Activated T-helper 1 cell treated with anti-CD3 and anti-CD28 coated beads, Interleukin-12 subunit alpha, Interleukin-12 subunit beta, Interleukin-2, Interleukin-4 antibody, amounts not matched to agents 30 ng/mL and 10 ng/mL and 1 ng/mL, durations not matched to agents 14 hours and 24 hours and 36 hours (primary cell): ENCODE measurements at regions not wholly inside any gene's neighbourhood (a gene's known extent, or its start where the extent isn't known, plus 50 kb on each side); places are given as distances from the start of the nearest gene placed in this dataset.

Source experiments
- DNase-seq: peaks from one replicate; pipeline ENCODE4 v3.0.0; 2021; ENCODE audit warnings: low spot score
- H3K27ac Mint-ChIP-seq: one replicate; pipeline ENCODE4 v1.8.0; 2021; ENCODE audit warnings: mild to moderate bottlenecking, mixed read lengths
- H3K27me3 Mint-ChIP-seq: one replicate; pipeline ENCODE4 v1.8.0; 2022; ENCODE audit warnings: mild to moderate bottlenecking, moderate library complexity, mixed read lengths; ENCODE audit not compliant: insufficient read depth
- H3K36me3 Mint-ChIP-seq: one replicate; pipeline ENCODE4 v1.8.0; 2021; ENCODE audit warnings: low read depth, mixed read lengths
- H3K4me1 Mint-ChIP-seq: one replicate; pipeline ENCODE4 v1.8.0; 2021; ENCODE audit warnings: low read depth, mixed read lengths
- H3K4me3 Mint-ChIP-seq: one replicate; pipeline ENCODE4 v1.8.0; 2021; ENCODE audit warnings: mild to moderate bottlenecking, moderate library complexity, mixed read lengths
- H3K9me3 Mint-ChIP-seq: one replicate; pipeline ENCODE4 v1.8.0; 2021; ENCODE audit warnings: mixed read lengths
- intact Hi-C: fragments of 100-400 bp; cut with micrococcal nuclease; formaldehyde crosslinking; loops from one replicate; pipeline ENCODE4 v1.15.1; 2024

DNA sequence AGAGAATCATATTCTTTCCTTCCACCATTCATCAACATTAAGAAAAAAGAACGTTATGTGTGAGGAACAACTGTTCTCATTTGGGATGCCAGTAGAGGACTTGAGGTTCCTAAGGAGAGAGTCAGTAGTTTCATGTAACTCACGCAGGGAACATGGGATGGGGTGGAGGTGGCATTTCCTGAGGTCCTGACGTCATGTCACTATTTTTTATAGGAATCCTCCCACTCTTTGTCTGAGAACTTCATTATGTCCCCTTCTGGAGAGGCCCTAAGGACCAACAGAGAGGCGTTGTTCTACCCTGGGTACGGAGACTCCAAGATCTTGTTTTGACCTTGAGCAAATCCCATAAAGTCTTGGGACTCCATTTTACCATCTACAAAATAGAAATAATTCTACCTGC is 211.7 kb upstream of the SOX9 start:
- intact Hi-C loops = loop anchor here (10.0 kb wide), 1 partner anchor 124 kb away; no protein-coding TSS in a partner anchor

DNA sequence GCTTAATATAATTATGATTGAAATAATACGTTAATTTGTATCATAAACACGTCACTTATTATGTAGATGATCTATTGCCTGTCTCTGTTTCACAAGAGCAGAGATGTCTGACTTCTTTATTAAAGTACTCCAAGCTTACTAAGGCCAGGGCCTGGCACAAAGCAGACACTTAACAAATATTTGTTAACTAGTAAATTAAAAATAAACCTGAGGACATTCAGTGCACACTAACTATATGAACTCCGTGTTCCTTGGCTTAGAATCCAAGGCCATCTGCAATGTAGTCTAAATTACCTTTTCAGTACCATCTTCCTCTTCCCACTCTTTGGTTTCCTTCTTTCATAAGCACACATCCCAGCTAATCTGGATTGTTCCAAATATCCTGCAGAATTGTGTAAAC is 210.8 kb upstream of the SOX9 start:
- Mint-ChIP-seq H3K36me3 (no peaks in the 10 kb centered on the region), H3K4me3 (no peak overlapping the region), H3K27ac (no peak overlapping the region), H3K27me3 (no peaks in the 10 kb centered on the region), H3K9me3 (no peaks in the 10 kb centered on the region), H3K4me1 (no peaks in the 10 kb centered on the region)
- intact Hi-C loops = no loop called here
- DNase-seq = no peak

More for the DNA sequence above, 211.7 kb upstream of the SOX9 start:
- Mint-ChIP-seq H3K36me3 (no peaks in the 10 kb centered on the region), H3K27ac (no peak overlapping the region), H3K4me3 (no peak overlapping the region), H3K9me3 (no peaks in the 10 kb centered on the region), H3K4me1 (no peaks in the 10 kb centered on the region), H3K27me3 (no peaks in the 10 kb centered on the region)
- no peak for DNase-seq

DNA sequence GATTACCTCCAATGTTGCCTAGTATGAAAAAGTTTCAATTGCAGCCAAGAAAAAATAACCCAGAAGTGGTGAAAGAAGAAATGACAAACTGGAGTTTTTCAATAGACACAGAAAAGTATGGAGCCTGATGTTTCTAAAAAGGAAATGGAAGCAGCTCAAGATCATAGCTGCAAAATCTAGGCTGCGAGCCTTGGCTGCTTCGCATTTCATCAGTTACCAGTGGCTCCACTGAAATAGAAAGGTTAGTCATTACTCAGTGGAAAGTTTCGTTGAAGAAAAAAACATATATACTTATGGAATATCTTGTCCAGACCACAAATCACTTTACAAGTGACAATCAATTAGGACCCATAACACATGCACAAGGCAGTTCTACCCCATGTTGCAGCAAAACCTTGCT is 206.8 kb upstream of the SOX9 start:
- Mint-ChIP-seq H3K27ac (no peak overlapping the region), H3K4me3 (no peak overlapping the region), H3K9me3 (peaks cover 4% of the 10 kb centered on the region), H3K36me3 (no peaks in the 10 kb centered on the region), H3K4me1 (no peaks in the 10 kb centered on the region), H3K27me3 (no peaks in the 10 kb centered on the region)
- intact Hi-C loops = no loop called here
- no peak for DNase-seq

- Mint-ChIP-seq H3K27me3 (no peaks in the 10 kb centered on the region), H3K4me3 (no peak overlapping the region), H3K4me1 (no peaks in the 10 kb centered on the region), H3K36me3 (no peaks in the 10 kb centered on the region), H3K9me3 (peaks cover 8% of the 10 kb centered on the region), H3K27ac (no peak overlapping the region)
- no peak for DNase-seq
- intact Hi-C loops = no loop called here
Observed at GRCh38 chr17:71914812-71915211, 206.0 kb upstream of the SOX9 start.

DNA sequence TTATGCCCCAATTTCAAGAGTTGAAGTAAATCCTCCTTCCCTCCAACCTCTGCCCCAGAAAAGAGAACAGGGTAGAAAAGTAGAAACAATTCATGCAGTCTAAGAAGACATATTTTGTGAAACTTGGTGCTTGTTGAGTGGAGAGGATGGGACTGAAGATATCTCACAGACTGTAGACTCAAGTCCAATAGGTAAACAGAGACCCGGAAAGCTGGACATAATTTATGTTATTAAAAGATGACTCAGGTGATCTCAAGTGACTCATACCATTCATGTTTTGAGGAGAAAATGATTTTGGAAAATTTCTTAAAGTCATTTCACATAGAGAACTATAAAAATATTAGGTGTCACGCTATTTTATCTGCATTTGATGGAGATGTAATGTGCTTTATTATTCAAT is 203.1 kb upstream of the SOX9 start:
- peaks cover 12% of the 10 kb centered on the region for H3K9me3 Mint-ChIP-seq
- no peaks in the 10 kb centered on the region for H3K27me3 Mint-ChIP-seq
- H3K27ac Mint-ChIP-seq = no peak overlapping the region
- intact Hi-C loops = no loop called here
- no peak overlapping the region for H3K4me3 Mint-ChIP-seq
- DNase-seq = no peak
- H3K4me1 Mint-ChIP-seq = no peaks in the 10 kb centered on the region
- H3K36me3 Mint-ChIP-seq = no peaks in the 10 kb centered on the region

GRCh38 chr17:71919186-71919585 is 201.6 kb upstream of the SOX9 start:
- intact Hi-C loops = no loop called here

DNA sequence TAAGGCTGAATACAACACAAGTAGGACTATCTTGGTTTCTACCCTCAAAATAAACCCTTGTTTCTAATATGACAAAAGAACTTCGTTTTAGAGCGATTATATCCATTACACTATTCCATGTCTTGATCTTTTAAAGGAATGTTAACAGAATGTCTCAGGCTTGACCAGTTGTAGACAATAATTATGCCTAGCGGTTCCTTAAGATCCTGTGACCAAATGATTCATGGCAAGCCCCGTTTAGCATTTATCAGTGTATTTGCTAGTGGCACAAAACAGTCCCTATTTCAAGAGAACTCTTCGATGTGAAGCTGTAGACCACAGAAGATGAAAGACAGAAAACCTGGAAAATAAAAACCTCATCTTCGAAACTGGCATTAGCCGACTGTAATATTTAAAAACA is 200.9 kb upstream of the SOX9 start:
- H3K4me3 Mint-ChIP-seq = no peak overlapping the region
- no peaks in the 10 kb centered on the region for H3K36me3 Mint-ChIP-seq
- H3K27me3 Mint-ChIP-seq = no peaks in the 10 kb centered on the region
- no peak overlapping the region for H3K27ac Mint-ChIP-seq
- no peak for DNase-seq
- peaks cover 16% of the 10 kb centered on the region for H3K9me3 Mint-ChIP-seq
- intact Hi-C loops = no loop called here
- H3K4me1 Mint-ChIP-seq = no peaks in the 10 kb centered on the region

More at GRCh38 chr17:71919186-71919585, 201.6 kb upstream of the SOX9 start:
- DNase-seq = no peak
- no peak overlapping the region for H3K4me3 Mint-ChIP-seq
- H3K27ac Mint-ChIP-seq = no peak overlapping the region
- no peaks in the 10 kb centered on the region for H3K27me3 Mint-ChIP-seq
- H3K36me3 Mint-ChIP-seq = no peaks in the 10 kb centered on the region
- H3K9me3 Mint-ChIP-seq = peaks cover 16% of the 10 kb centered on the region
- H3K4me1 Mint-ChIP-seq = no peaks in the 10 kb centered on the region

DNA sequence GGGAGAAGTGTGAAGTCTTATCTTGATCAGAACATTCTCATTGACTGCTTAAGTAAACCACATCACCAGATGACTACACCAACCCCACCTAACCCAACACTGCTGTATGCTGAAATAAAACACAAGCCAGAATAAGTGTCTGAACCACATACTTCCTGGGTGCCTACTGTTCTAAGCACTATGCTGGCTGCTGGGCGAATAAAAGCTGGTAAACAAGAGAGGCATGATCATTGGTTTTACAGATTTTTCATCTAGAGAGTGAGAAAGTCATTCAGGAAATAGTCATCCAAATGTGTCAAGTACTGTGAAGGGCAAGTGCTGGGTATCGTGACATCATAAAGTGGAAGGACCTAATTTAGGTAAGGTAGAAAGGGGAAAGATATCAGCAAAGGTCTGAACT is 199.0 kb upstream of the SOX9 start:
- no peaks in the 10 kb centered on the region for H3K36me3 Mint-ChIP-seq
- H3K4me3 Mint-ChIP-seq = no peak overlapping the region
- H3K27me3 Mint-ChIP-seq = no peaks in the 10 kb centered on the region
- peaks cover 20% of the 10 kb centered on the region for H3K9me3 Mint-ChIP-seq
- no peaks in the 10 kb centered on the region for H3K4me1 Mint-ChIP-seq
- DNase-seq = no peak
- intact Hi-C loops = no loop called here
- no peak overlapping the region for H3K27ac Mint-ChIP-seq

GRCh38 chr17:71922439-71922838 is 198.4 kb upstream of the SOX9 start:
- DNase-seq = no peak
- Mint-ChIP-seq H3K4me1 (no peaks in the 10 kb centered on the region), H3K27me3 (no peaks in the 10 kb centered on the region), H3K9me3 (peaks cover 18% of the 10 kb centered on the region), H3K4me3 (no peak overlapping the region), H3K27ac (no peak overlapping the region), H3K36me3 (no peaks in the 10 kb centered on the region)
- intact Hi-C loops = no loop called here

DNA sequence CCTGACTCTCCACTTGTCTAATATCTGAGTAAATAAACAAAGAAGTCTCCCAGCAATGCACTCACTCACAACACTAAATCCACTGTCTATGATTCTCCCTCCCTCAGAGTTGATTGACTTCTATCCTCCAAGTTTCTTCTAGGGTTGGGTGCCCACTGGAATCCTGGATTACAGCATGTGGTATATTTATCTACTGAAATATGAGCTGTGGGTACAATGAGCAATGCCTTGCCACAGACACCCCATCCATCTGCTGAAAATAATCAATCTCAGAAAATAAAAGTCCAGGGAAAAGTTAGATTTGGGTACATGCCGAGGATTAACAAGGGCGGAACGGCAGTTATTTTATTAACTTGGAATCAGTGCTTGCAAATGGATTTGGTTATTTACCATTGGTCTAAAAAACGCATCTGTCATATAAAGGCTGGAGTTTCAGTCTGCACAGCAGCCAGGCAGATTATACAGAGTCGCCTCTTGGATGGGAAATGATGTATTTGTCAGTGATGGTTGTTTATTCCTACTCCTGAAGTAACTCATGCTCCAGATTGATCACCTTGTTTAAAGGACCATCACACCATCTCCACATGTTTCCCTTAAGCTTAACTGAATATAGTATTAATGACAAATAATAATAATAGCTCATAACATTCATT is 193.9 kb upstream of the SOX9 start:
- H3K27me3 Mint-ChIP-seq = no peaks in the 10 kb centered on the region
- no peak overlapping the region for H3K4me3 Mint-ChIP-seq
- H3K9me3 Mint-ChIP-seq = peaks cover 12% of the 10 kb centered on the region
- DNase-seq = no peak
- H3K27ac Mint-ChIP-seq = no peak overlapping the region
- H3K36me3 Mint-ChIP-seq = no peaks in the 10 kb centered on the region
- intact Hi-C loops = no loop called here
- no peaks in the 10 kb centered on the region for H3K4me1 Mint-ChIP-seq

DNA sequence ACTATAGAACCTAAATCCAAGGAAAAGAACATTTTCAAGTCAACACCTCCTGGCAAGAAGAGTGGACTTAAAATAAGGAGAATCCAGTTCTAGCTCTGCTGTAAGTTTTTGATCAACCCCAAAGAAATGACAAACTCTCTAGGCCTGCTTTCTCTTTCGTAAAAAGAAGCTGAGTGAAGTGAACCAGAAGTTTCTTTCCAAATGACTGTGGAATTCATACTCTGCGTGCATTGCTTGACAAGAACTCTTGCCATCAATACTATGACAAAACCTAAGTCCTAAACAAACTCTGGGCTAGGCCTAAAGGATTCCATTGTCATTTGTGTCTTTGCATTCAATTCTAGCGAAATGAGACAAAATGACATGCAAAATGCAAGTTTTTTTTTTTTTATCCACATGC is 187.5 kb upstream of the SOX9 start:
- no peaks in the 10 kb centered on the region for H3K36me3 Mint-ChIP-seq

DNA sequence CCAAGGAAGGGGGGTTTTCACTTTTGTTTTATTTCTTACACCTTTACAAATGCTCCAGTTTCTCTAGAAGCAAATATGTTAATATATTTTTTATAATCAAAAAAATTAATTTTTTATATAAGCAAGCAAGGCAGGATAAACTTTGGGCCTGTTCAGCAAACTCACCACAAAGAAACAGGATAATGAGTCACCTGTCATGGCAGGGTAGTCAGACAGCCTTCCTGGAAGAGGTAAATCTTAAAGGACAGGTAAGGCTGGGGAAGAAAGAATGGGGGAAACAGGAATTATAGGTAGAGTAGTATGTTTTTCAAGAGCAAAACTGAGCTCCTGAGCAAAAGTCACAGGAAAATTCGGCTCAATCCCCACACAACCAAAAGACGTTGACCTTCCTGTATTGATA is 186.3 kb upstream of the SOX9 start:
- Mint-ChIP-seq H3K27me3 (no peaks in the 10 kb centered on the region), H3K27ac (no peak overlapping the region), H3K4me3 (no peak overlapping the region), H3K9me3 (peaks cover 11% of the 10 kb centered on the region), H3K36me3 (no peaks in the 10 kb centered on the region), H3K4me1 (no peaks in the 10 kb centered on the region)
- intact Hi-C loops = no loop called here
- DNase-seq = no peak

More for the DNA sequence above, 187.5 kb upstream of the SOX9 start:
- Mint-ChIP-seq H3K4me1 (no peaks in the 10 kb centered on the region), H3K4me3 (no peak overlapping the region), H3K27me3 (no peaks in the 10 kb centered on the region), H3K27ac (no peak overlapping the region), H3K9me3 (peaks cover 3% of the 10 kb centered on the region)
- no peak for DNase-seq
- intact Hi-C loops = no loop called here

DNA sequence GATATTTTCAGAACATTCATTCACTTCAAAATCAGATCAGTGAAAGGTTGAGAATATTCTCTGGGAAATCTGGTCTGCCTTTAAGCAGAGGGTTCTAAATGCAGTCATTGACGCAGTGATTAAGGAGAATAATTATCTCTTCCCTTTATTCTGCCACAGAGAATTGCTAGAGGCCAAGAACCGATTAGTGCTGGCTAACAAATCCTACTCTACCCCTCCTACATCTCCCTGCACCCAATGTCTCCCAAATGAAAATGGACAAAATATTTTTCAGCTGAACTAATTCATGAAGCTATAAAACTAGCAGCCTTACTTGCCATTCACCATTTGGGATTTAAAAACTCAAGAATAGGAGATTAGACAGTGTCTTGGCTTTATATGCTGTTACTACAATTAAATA is 185.5 kb upstream of the SOX9 start:
- H3K27ac Mint-ChIP-seq = no peak overlapping the region
- intact Hi-C loops = no loop called here
- H3K27me3 Mint-ChIP-seq = no peaks in the 10 kb centered on the region
- H3K4me1 Mint-ChIP-seq = no peaks in the 10 kb centered on the region
- no peak for DNase-seq
- H3K9me3 Mint-ChIP-seq = peaks cover 11% of the 10 kb centered on the region
- H3K4me3 Mint-ChIP-seq = no peak overlapping the region
- H3K36me3 Mint-ChIP-seq = no peaks in the 10 kb centered on the region

DNA sequence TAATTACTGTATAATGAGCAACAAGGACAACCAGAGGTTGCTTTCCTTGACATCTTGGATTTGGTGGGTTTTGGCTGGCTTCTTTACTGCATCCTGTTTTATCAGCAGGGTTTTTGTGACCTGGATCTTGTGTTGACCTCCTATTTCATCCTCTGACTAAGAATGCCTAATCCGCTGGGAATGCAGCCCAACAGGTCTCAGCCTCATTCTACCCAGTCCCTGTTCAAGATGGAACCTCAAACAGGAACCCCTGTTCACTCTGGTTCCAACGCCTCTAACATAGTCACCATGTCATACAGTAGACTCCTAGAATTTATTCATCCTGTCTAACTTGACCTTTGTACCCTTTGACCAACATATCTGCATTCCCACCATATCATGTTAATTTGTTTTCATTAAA is 183.8 kb upstream of the SOX9 start:
- Mint-ChIP-seq H3K36me3 (no peaks in the 10 kb centered on the region), H3K4me3 (no peak overlapping the region), H3K27me3 (no peaks in the 10 kb centered on the region), H3K27ac (no peak overlapping the region), H3K9me3 (peaks cover 8% of the 10 kb centered on the region), H3K4me1 (no peaks in the 10 kb centered on the region)
- intact Hi-C loops = no loop called here
- no peak for DNase-seq
